ENCODE measurements at regions not wholly inside any gene's neighbourhood (a gene's known extent, or its start where the extent isn't known, plus 50 kb on each side); places are given as distances from the start of the nearest gene placed in this dataset.

- H3K36me3 ChIP-seq: no peaks in the 10 kb centered on the region
- no peaks in the 10 kb centered on the region for H3K9me3 ChIP-seq
- no peak overlapping the region for H3K4me3 ChIP-seq
- intact Hi-C loops (cut with DNase I; ENCODE audit: low total_unique reads): no loop called here
- H3K4me1 ChIP-seq: peaks cover 0 to 68% (median 24%) of the 10 kb centered on the region in 6 donors
- no peaks in the 10 kb centered on the region for H3K27me3 ChIP-seq (replicated peaks in 1 of 7)
- peak overlapping the region in 7 of 8 donors; percentile 29 to 89 (median 73) for H3K27ac ChIP-seq
- no peak for DNase-seq
- WGBS, 5 donors: 6 to 21% (median 8%) methylated on average over 1 of the region's 1 CpG
- TF ChIP-seq POLR2A (IDR thresholded peaks at IDR 0.05) (no peak), CTCF (IDR thresholded peaks at IDR 0.05 in 8 of 11, conservative IDR thresholded peaks at IDR 0.05 in 3 of 11) (no peak), POLR2AphosphoS5 (IDR thresholded peaks at IDR 0.05) (no peak)
Observed at GRCh38 chr3:187951452-187952190, 202.3 kb upstream of the LPP start.

DNA sequence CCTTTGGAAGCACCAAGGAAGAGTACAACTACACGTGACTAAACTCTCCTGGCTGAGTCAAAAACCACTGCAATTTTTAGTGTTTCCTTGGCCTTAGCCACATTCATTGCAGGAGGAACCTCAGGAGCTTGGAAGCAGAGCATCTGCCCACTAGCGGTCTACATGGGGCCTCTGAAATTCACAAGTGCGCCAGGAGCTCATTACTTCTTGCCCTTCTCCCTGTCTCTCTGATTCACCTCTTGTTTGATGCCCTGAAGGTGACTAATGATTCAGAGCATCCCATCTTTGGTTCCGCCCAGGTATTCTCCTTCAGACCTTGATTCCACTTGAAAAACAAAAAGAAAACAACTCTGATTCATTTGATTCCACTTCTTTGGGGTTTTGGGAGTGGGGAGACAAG lies 201.1 kb upstream of the LPP start:
- Histone ChIP-seq H3K36me3 (no peaks in the 10 kb centered on the region), H3K4me1 (peaks cover 4 to 70% (median 28%) of the 10 kb centered on the region in 6 donors), H3K27me3 (replicated peaks in 1 of 7) (no peaks in the 10 kb centered on the region), H3K4me3 (no peak overlapping the region), H3K27ac (peak overlapping the region in 4 of 8 donors; percentile 27 to 89 (median 79)), H3K9me3 (no peaks in the 10 kb centered on the region)
- DNase-seq: no peak
- intact Hi-C loops (cut with DNase I; ENCODE audit: low total_unique reads): no loop called here
- no peak for TF ChIP-seq POLR2AphosphoS5 (IDR thresholded peaks at IDR 0.05)
- WGBS, 5 donors: 81 to 90% (median 88%) methylated on average over 4 of the region's 4 CpGs

- 60 to 97% (median 84%) methylated on average over 2 of the region's 2 CpGs for WGBS, 5 donors
- H3K4me1 ChIP-seq: peaks cover 7 to 86% (median 42%) of the 10 kb centered on the region in 6 donors
- peak overlapping the region in 7 of 8 donors; percentile 39 to 89 (median 75) for H3K27ac ChIP-seq
- DNase-seq: no peak
- peak overlapping the region in 1 of 8 donors; percentile 5 for H3K4me3 ChIP-seq
- H3K9me3 ChIP-seq: no peaks in the 10 kb centered on the region
- intact Hi-C loops (cut with DNase I; ENCODE audit: low total_unique reads): no loop called here
- H3K36me3 ChIP-seq: no peaks in the 10 kb centered on the region
- TF ChIP-seq POLR2AphosphoS5 (IDR thresholded peaks at IDR 0.05) (no peak), POLR2A (IDR thresholded peaks at IDR 0.05) (no peak), CTCF (IDR thresholded peaks at IDR 0.05 in 8 of 11, conservative IDR thresholded peaks at IDR 0.05 in 3 of 11) (no peak)
- no peaks in the 10 kb centered on the region for H3K27me3 ChIP-seq (replicated peaks in 1 of 7)
Observed at GRCh38 chr3:187954516-187954872, 199.5 kb upstream of the LPP start.

DNA sequence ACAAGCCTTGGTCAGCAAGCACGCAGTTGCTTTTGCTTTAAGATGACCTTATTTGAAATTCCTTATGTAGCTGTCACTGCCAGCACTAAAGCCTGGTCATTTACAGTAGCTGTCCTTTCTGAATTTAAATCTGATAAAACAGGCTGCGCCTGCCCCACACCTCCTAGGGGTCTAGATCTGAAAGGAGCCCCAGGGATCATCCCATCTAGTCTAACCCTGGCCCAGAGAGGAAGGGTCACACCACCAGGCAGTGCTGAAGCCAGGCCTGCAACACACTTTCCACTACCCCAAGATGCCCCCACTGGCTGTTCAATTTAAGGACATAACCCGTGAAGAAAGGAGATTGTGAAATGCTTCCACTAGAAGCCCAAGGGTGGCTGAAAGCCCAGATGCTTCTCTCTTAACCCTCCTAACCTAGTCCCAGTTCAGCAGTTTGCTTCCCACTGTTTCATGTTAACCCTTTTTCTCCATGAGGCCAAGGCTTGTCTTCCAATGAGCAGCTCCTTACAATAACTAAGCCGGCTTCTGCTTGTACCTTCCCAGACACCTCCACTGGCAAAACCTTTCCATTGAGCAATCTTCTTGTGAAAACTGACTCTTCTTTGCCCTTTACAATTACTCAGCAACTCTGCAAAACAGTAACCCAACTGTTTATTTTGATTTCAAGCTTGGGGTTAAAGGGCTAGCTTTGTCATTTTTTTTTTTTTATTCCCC lies 198.9 kb upstream of the LPP start:
- TF ChIP-seq POLR2AphosphoS5 (IDR thresholded peaks at IDR 0.05): no peak
- no peak for TF ChIP-seq CTCF (IDR thresholded peaks at IDR 0.05 in 8 of 11, conservative IDR thresholded peaks at IDR 0.05 in 3 of 11)
- TF ChIP-seq POLR2A (IDR thresholded peaks at IDR 0.05): no peak
- Histone ChIP-seq H3K27ac (peak overlapping the region in 7 of 8 donors; percentile 54 to 89 (median 75)), H3K36me3 (no peaks in the 10 kb centered on the region), H3K9me3 (no peaks in the 10 kb centered on the region), H3K27me3 (replicated peaks in 1 of 7) (no peaks in the 10 kb centered on the region), H3K4me3 (peak overlapping the region in 1 of 8 donors; percentile 5), H3K4me1 (peaks cover 7 to 86% (median 42%) of the 10 kb centered on the region in 6 donors)
- no peak for DNase-seq
- intact Hi-C loops (cut with DNase I; ENCODE audit: low total_unique reads): no loop called here
- WGBS, 5 donors: 57 to 72% (median 58%) methylated on average over 4 of the region's 4 CpGs

Data from spleen (tissue), 11 donors.